BLaER1 (cell line): ENCODE measurements at regions not wholly inside any gene's neighbourhood (a gene's known extent, or its start where the extent isn't known, plus 50 kb on each side); places are given as distances from the start of the nearest gene placed in this dataset.

Experiments
- H3K27ac ChIP-seq: shearing (Covaris generic); formaldehyde crosslinking; 2 replicates; pipeline ENCODE4 v1.8.1; 2022
- H3K27me3 ChIP-seq: shearing (Covaris generic); formaldehyde crosslinking; 2 replicates; pipeline ENCODE4 v1.8.1; 2022
- H3K36me3 ChIP-seq: shearing (Covaris generic); formaldehyde crosslinking; 2 replicates; pipeline ENCODE4 v1.8.1; 2022
- H3K4me1 ChIP-seq: shearing (Covaris generic); formaldehyde crosslinking; 2 replicates; pipeline ENCODE4 v1.8.1; 2022
- H3K4me2 ChIP-seq: shearing (Covaris generic); formaldehyde crosslinking; 2 replicates; pipeline ENCODE4 v1.8.1; 2022
- H3K4me3 ChIP-seq: shearing (Covaris generic); formaldehyde crosslinking; 2 replicates; pipeline ENCODE4 v1.8.1; 2022
- H3K9ac ChIP-seq: shearing (Covaris generic); formaldehyde crosslinking; 2 replicates; pipeline ENCODE4 v1.8.1; 2022
- H3K9me3 ChIP-seq: shearing (Covaris generic); formaldehyde crosslinking; 2 replicates; pipeline ENCODE4 v1.8.1; 2022
- H4K20me1 ChIP-seq: shearing (Covaris generic); formaldehyde crosslinking; 2 replicates; pipeline ENCODE4 v1.8.1; 2022
- Cebpa-rat ChIP-seq: shearing (Covaris generic); IDR thresholded peaks from 2 replicates; pipeline ENCODE4 v1.8.1; 2022

DNA sequence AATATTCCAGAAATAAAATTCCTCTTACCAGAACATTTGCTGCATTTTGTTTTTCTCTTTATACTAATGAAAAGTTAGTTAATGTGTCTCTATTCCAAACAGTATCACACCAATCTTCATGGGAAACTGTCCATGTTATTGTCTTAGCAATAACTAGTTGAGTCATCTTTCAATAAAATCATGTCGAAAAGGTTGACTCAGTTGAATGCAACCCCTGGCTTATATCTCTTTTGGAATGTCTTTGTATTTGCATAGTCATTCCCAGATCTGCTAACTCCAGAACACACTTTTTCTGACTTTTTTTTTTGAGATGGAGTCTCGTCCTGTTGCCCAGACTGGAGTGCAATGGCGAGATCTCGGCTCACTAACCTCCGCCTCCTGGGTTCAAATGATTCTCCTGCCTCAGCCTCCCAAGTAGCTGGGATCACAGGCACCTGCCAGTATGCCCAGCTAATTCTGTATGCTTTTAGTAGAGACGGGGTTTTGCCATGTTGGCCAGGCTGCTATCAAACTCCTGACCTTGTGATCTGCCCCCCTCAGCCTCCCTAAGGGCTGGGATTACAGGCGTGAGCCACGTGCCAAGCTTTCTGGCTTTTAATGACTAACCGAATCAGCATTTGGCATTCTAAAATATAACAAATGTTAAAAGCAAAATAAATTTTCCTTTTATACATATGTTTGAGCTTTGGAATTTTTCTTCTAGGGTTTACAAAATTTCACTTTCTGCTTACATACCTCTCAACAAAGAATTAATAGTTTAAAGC is 133.2 kb upstream of the GULP1 start:
- Histone ChIP-seq H3K4me3 (no peak overlapping the region), H3K27ac (no peak overlapping the region), H3K36me3 (no peaks in the 10 kb centered on the region), H3K9ac (no peak overlapping the region), H3K27me3 (no peaks in the 10 kb centered on the region), H3K9me3 (no peaks in the 10 kb centered on the region), H3K4me1 (no peaks in the 10 kb centered on the region), H4K20me1 (no peaks in the 10 kb centered on the region), H3K4me2 (no peak overlapping the region)
- no peak for TF ChIP-seq Cebpa-rat

DNA sequence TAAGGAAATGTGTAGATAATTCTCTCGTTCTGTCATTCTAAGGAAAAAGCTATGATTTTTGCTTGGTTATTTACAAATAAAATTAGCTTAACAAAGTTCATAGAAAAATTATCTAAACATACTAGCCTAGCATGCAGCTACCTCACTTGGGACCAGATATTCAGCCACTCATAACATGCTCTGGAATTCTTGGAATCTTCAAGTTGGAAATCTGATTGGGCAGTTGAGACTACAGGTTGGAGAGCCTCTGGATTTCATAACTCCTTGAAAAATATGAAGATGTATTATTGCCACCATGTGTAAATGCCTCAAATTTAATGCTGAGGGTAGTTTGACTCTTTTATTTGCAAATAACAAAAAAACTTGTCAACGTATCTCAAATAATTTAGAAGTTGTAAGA is 132.2 kb upstream of the GULP1 start:
- no peaks in the 10 kb centered on the region for H3K27me3 ChIP-seq
- no peak overlapping the region for H3K27ac ChIP-seq
- no peaks in the 10 kb centered on the region for H3K36me3 ChIP-seq
- H3K4me3 ChIP-seq = no peak overlapping the region
- no peak overlapping the region for H3K4me2 ChIP-seq
- H3K9me3 ChIP-seq = no peaks in the 10 kb centered on the region
- H4K20me1 ChIP-seq = no peaks in the 10 kb centered on the region
- no peaks in the 10 kb centered on the region for H3K4me1 ChIP-seq
- TF ChIP-seq Cebpa-rat = no peak
- H3K9ac ChIP-seq = no peak overlapping the region

DNA sequence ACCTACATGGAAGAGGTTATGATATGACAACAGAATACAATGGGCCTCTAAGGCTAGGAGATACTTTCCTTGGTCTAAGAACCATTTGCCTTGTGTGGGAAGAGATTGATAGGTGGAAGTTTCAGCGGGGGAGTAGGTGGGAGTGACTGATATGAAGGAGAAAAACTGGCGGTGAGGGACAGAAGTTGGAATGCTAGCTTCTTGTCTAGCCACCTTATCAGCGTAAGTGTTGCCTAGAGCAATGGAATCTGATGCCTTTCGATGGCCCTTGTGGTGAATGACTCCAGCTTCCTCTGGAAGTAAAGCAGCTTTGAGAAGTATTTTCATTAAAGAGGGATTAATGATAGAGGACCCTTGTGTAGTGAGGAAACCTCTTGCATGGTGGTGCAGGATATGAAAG is 121.3 kb upstream of the GULP1 start:
- no peak overlapping the region for H3K4me3 ChIP-seq
- no peaks in the 10 kb centered on the region for H4K20me1 ChIP-seq
- H3K9me3 ChIP-seq = no peaks in the 10 kb centered on the region
- H3K4me2 ChIP-seq = no peak overlapping the region
- H3K4me1 ChIP-seq = no peaks in the 10 kb centered on the region
- no peak for TF ChIP-seq Cebpa-rat
- H3K27ac ChIP-seq = no peak overlapping the region
- no peaks in the 10 kb centered on the region for H3K27me3 ChIP-seq
- H3K9ac ChIP-seq = no peak overlapping the region
- H3K36me3 ChIP-seq = no peaks in the 10 kb centered on the region

DNA sequence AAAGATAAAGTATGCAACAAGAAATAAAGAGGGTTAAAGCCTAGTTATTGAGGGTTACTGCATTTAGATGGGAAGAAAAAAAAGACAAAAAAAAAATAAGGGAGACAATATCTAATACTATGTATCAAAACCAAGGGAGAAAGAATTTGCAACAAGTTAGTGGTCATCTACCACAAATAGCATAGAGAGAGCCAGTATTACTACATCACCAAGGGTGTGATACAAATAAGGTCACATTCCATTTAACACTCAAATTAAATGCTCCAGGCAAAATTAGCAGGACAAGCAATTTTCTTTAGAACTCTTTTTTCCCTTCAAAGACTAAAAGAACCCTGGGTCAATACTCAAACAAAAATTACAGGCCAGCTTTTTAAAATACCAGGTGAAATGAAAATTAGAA is 115.1 kb upstream of the GULP1 start:
- Histone ChIP-seq H3K36me3 (no peaks in the 10 kb centered on the region), H3K27me3 (no peaks in the 10 kb centered on the region), H3K4me1 (peaks cover 10% of the 10 kb centered on the region), H3K4me2 (no peak overlapping the region), H3K9ac (no peak overlapping the region), H4K20me1 (no peaks in the 10 kb centered on the region), H3K9me3 (no peaks in the 10 kb centered on the region), H3K4me3 (no peak overlapping the region), H3K27ac (no peak overlapping the region)
- no peak for TF ChIP-seq Cebpa-rat

DNA sequence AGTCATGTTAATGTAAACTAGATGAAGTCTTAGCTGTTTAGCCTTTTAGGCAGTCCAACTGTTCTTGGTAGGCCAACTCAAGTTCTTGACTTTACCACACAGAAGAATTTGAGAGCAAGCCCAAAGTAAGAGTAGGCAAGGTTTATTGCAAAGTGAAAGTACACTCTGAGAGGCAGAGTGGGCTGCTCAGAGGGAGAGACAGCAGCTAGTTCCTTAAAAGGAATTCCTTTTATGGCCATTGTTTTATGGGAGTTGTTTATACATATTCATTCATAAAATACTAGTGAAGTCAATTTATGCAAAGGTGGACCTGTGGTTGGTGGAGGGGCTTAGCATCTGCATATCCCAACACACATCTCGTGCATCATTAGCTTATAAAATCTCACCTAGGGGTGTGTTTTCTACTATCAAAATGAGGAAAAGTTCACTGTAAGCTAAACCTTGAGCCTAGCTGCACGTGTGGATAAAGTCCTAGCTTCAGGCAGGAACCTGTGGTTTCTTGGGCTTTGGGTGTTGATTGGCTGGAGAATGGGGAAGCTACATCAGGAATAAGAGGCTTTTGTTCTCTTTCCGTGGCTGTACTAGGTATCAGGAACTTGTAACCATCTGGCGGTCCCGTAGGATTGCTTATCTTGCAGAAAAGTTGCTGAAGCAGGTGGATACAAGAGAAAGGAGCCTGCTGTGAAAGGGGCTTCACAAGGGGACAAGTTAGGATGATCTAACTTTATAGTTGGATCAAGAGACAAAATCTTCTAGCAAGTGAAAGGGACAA is 110.4 kb upstream of the GULP1 start:
- Histone ChIP-seq H3K4me1 (peaks cover 11% of the 10 kb centered on the region), H3K9me3 (no peaks in the 10 kb centered on the region), H3K27me3 (no peaks in the 10 kb centered on the region), H3K4me2 (peak overlapping the region; percentile 52), H3K27ac (no peak overlapping the region), H3K36me3 (no peaks in the 10 kb centered on the region), H3K9ac (no peak overlapping the region), H4K20me1 (no peaks in the 10 kb centered on the region), H3K4me3 (no peak overlapping the region)
- TF ChIP-seq Cebpa-rat = no peak

DNA sequence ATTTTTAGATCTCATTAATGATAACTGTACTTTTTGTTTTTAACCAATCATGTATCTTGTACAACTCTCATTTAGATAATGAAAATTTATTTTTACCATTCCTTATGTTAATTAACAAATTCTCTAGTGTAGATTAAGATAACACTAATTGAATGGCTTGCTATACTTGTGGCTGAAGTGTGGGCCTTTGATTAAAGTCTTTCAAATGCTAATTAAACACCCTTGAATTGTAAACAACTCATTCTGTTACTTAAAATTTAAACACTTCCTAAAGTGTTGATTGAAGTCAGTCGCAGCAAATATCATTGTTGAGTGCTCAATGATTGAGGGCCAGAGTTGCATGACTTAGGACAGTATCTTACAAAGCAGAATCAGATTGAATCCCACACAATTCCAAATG is 109.8 kb upstream of the GULP1 start:
- H3K9me3 ChIP-seq = no peaks in the 10 kb centered on the region
- H3K4me3 ChIP-seq = no peak overlapping the region

DNA sequence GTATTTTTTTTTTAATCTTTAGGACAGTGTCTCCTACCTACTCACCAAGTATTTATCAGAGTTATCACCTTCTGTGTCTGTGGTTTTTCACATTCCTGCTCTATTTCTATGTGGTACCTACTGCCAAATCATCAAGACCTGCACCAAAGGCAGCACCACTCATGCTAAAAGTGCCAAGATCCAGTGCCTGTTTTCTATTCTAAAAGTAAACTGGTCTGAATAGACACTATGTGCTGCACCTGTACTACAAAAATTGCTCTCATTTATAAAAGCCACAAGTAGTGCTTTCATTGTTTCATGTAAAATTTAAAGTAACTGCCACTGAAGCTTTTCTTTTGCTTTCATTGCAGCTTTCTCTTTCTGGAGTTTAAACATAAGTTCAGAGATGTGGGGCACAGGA is 103.9 kb upstream of the GULP1 start:
- H3K27ac ChIP-seq = no peak overlapping the region
- TF ChIP-seq Cebpa-rat = no peak
- no peaks in the 10 kb centered on the region for H3K27me3 ChIP-seq
- H3K9me3 ChIP-seq = no peaks in the 10 kb centered on the region
- H3K36me3 ChIP-seq = no peaks in the 10 kb centered on the region
- H3K9ac ChIP-seq = no peak overlapping the region
- H3K4me3 ChIP-seq = no peak overlapping the region
- H4K20me1 ChIP-seq = no peaks in the 10 kb centered on the region
- no peaks in the 10 kb centered on the region for H3K4me1 ChIP-seq
- H3K4me2 ChIP-seq = no peak overlapping the region

More for the DNA sequence above, 109.8 kb upstream of the GULP1 start:
- no peak for TF ChIP-seq Cebpa-rat
- no peaks in the 10 kb centered on the region for H4K20me1 ChIP-seq
- peak overlapping the region; percentile 52; the same call in 1 of the 2 replicates for H3K4me2 ChIP-seq
- no peaks in the 10 kb centered on the region for H3K36me3 ChIP-seq
- no peaks in the 10 kb centered on the region for H3K27me3 ChIP-seq
- H3K27ac ChIP-seq = no peak overlapping the region
- H3K9ac ChIP-seq = no peak overlapping the region
- peaks cover 11% of the 10 kb centered on the region for H3K4me1 ChIP-seq

DNA sequence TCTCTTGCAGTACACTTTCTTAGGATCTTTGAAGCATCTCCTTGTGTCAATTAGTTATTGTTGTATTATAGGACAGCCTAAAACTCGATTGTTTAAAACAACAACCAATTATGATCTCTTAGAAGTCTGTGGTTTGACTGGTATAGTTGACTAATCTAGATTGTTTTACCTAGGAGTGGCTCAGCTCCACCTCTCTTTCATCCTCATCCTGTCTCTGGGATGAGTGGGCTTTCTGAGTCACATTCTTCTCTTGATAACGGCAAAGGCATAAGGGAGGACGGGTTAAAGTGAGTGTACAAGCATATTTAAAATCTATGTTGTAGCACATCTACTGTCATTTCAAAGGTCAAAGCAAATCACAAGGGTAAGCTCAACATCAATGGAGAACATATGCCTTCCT is 102.3 kb upstream of the GULP1 start:
- no peak overlapping the region for H3K9ac ChIP-seq
- H4K20me1 ChIP-seq = no peaks in the 10 kb centered on the region
- H3K9me3 ChIP-seq = no peaks in the 10 kb centered on the region

DNA sequence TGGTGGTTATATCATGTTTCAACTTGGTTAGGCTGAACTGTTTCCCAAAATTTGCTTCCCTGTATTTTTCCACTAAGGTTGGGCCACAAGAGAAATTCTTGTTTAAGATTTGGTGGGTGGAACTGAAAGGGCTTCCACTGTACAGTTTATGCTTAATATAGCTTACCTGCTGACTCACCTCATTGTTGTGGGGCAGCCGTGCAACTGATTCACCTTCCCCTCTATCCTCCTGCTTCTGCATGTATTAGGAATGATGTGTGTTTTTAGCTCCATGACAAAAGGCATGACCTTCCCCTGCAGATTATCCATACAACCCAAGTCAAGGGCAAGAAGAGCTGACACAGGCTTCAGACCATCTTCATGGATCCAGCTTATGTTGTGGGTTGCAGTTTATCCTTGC is 98.4 kb upstream of the GULP1 start:
- H3K9ac ChIP-seq = no peak overlapping the region
- H3K27me3 ChIP-seq = no peaks in the 10 kb centered on the region
- no peaks in the 10 kb centered on the region for H3K36me3 ChIP-seq
- H3K27ac ChIP-seq = no peak overlapping the region
- no peaks in the 10 kb centered on the region for H3K9me3 ChIP-seq
- no peak overlapping the region for H3K4me3 ChIP-seq
- no peaks in the 10 kb centered on the region for H4K20me1 ChIP-seq
- 0 out of 2 replicates have a peak, but pooled peaks cover 5% of the 10 kb centered on the region for H3K4me1 ChIP-seq
- TF ChIP-seq Cebpa-rat = no peak
- no peak overlapping the region for H3K4me2 ChIP-seq

More for the DNA sequence above, 102.3 kb upstream of the GULP1 start:
- Histone ChIP-seq H3K4me3 (no peak overlapping the region), H3K27me3 (no peaks in the 10 kb centered on the region), H3K36me3 (no peaks in the 10 kb centered on the region), H3K27ac (no peak overlapping the region), H3K4me1 (no peaks in the 10 kb centered on the region), H3K4me2 (no peak overlapping the region)
- no peak for TF ChIP-seq Cebpa-rat

DNA sequence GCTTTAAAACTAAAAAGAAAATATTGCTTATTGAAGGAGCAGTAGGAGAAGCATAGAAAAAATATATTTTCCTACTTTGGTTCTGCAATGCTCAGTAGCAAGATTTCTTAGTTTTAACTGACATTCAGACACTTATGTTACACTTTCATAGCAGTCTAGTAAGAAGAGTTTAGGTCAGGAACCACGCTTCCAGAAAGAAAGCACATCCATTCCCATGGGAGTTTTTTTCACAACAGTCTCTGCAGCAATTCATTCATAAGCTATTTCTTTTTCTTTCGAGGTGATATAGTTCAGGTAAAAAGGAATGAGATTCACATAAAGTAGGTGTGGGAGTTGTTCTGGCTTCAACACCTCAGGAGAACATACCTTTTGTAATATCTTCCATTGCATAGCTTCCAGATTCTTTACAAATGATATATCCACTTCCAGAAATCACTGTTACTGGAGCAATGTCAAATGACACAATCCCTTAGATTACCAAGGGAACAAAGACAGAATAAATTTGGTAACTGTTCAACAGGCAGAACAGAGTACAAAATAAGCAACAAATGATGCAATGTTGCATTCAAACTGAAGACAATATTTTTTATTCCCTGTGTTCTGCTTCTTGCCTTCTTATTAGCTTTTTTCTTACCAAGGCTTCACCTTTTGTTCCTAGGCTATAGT is 95.2 kb upstream of the GULP1 start:
- Histone ChIP-seq H3K36me3 (no peaks in the 10 kb centered on the region), H4K20me1 (no peaks in the 10 kb centered on the region), H3K27ac (no peak overlapping the region), H3K4me1 (0 out of 2 replicates have a peak, but pooled peaks cover 5% of the 10 kb centered on the region), H3K9me3 (no peaks in the 10 kb centered on the region), H3K4me2 (no peak overlapping the region), H3K4me3 (no peak overlapping the region), H3K27me3 (no peaks in the 10 kb centered on the region), H3K9ac (no peak overlapping the region)
- TF ChIP-seq Cebpa-rat = no peak
